Nephron progenitor cell (in vitro differentiated cells): ENCODE measurements at regions not wholly inside any gene's neighbourhood (a gene's known extent, or its start where the extent isn't known, plus 50 kb on each side); places are given as distances from the start of the nearest gene placed in this dataset.

Experiments used
- DNase-seq: peaks from one replicate; pipeline ENCODE4 v3.0.0; 2021
- H3K27ac Mint-ChIP-seq: 2 replicates; pipeline ENCODE4 v1.8.0; 2021; ENCODE audit warnings: mild to moderate bottlenecking, moderate library complexity, mixed read lengths
- H3K27me3 Mint-ChIP-seq: 2 replicates; pipeline ENCODE4 v1.8.0; 2021; ENCODE audit warnings: mild to moderate bottlenecking, low read depth, mixed read lengths; ENCODE audit not compliant: poor library complexity
- H3K36me3 Mint-ChIP-seq: 2 replicates; pipeline ENCODE4 v1.8.0; 2021; ENCODE audit warnings: low read depth, mixed read lengths
- H3K4me1 Mint-ChIP-seq: 2 replicates; pipeline ENCODE4 v1.8.0; 2021; ENCODE audit warnings: mixed read lengths
- H3K4me3 Mint-ChIP-seq: 2 replicates; pipeline ENCODE4 v1.8.0; 2021; ENCODE audit warnings: mild to moderate bottlenecking, moderate library complexity, mixed read lengths
- H3K9me3 Mint-ChIP-seq: 2 replicates; pipeline ENCODE4 v1.8.0; 2021; ENCODE audit warnings: mild to moderate bottlenecking, moderate library complexity, mixed read lengths
- TF ChIP-seq, protein P1 (sequence below): fragments of 200-600 bp; sonication (generic); IDR thresholded peaks from 2 replicates; pipeline ENCODE4 v1.5.0; 2021; ENCODE audit warnings: antibody characterized with exemption

DNA sequence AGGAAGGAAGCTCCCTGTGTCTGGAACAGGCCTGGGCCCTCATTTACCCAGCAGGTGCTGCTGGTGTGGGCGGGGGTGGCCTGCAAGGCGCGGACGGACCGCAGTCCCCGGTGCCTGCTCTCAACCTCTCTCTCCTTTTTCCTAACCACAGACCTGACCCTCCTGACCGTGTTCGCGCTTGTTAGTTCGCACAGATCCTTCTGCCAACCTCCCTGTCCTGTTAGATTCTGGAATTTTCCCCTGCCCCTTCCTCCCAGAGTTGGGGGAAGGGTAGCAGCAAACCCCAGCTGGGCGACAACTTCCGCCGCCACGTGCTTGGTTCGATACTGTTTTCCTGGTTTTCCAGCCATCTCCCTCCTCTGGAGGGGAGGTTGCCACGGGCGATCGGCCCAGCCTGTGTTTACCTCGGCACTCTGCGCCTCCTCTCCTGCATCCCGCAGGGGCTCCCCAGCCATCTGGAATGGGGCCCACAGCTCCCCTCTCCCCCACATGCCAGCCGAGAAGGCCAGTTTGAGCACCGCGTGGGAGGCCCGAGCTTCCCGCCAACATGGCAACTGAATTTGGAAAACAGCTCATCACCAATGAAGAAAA is 70.8 kb upstream of the UNC5A start:
- H3K36me3 Mint-ChIP-seq = no peaks in the 10 kb centered on the region
- no peak overlapping the region for H3K4me3 Mint-ChIP-seq
- H3K4me1 Mint-ChIP-seq = peaks cover 77% of the 10 kb centered on the region

DNA sequence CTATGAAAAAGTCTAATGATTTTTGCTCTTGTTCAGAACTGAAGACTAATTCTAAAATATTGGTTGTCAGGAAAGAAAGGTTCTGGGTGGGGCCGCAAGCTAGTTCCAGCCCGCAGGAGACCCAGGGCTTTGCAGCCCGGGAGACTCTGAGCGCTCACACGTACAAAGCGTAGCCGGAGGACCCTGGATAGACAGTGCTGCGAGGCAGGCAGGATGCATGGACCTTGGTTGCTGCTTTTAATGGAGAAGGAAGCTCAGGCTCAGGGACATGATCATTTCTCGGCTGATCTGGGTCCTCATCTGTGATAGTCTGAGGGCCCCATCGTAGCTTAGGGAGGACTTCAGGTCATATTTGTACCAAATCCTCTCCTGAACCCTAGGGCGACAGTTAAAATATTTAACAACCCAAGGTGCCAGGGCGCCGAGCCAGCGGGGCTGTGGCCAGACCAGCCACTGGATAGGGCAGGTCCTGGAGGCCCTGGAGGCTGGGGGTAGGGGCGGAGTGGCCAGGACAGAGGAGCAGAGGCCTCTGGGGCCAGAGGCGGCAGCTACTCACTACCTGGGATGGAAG is 70.1 kb upstream of the UNC5A start:
- Mint-ChIP-seq H3K9me3 (no peaks in the 10 kb centered on the region), H3K4me3 (no peak overlapping the region), H3K27me3 (peaks cover 48% of the 10 kb centered on the region), H3K27ac (no peak overlapping the region), H3K4me1 (peaks cover 74% of the 10 kb centered on the region), H3K36me3 (no peaks in the 10 kb centered on the region)
- TF ChIP-seq, protein P1, sequence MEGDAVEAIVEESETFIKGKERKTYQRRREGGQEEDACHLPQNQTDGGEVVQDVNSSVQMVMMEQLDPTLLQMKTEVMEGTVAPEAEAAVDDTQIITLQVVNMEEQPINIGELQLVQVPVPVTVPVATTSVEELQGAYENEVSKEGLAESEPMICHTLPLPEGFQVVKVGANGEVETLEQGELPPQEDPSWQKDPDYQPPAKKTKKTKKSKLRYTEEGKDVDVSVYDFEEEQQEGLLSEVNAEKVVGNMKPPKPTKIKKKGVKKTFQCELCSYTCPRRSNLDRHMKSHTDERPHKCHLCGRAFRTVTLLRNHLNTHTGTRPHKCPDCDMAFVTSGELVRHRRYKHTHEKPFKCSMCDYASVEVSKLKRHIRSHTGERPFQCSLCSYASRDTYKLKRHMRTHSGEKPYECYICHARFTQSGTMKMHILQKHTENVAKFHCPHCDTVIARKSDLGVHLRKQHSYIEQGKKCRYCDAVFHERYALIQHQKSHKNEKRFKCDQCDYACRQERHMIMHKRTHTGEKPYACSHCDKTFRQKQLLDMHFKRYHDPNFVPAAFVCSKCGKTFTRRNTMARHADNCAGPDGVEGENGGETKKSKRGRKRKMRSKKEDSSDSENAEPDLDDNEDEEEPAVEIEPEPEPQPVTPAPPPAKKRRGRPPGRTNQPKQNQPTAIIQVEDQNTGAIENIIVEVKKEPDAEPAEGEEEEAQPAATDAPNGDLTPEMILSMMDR = no peak
- DNase-seq = no peak

More for the DNA sequence above, 70.8 kb upstream of the UNC5A start:
- TF ChIP-seq, protein P1 = no peak
- H3K27me3 Mint-ChIP-seq = peaks cover 42% of the 10 kb centered on the region
- H3K9me3 Mint-ChIP-seq = no peaks in the 10 kb centered on the region
- DNase-seq = no peak
- H3K27ac Mint-ChIP-seq = no peak overlapping the region

DNA sequence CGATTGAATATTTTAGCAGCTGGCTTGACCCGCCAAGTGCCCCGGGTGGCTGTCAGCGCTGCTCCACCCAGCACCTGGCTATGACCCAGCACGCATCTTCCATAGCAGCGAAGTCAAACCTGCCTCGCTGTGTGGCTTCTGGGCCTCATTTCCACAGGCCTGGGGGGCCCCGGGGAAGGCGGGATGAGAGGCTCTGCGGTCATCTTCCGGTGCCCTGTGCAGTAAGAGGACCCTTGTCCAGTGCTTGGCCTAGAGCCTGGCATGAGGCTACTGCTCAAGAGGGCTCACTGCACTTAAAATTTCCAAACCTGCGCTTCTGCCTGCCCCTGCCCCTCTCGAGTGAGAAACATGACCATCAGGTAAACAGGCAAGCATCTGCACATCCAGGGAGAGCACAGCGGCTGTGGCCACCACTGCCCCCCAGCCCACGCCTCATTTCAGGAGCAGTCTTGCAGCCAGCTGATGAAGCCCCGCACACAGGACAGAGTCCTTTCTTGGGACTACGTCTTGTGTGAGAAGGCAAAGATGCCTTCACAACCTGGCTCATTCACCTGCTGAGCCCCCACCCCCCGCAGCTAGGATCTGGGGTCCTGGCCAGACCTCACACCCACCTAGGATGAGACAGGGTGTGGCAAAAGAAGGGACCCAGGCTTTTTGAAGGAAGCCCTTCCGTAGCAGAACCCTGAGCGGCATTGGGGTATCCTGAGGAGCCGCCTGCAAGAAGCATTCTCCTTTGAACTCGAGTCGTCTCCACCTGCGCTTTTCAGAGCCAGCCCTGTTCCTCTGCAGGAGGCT is 69.5 kb upstream of the UNC5A start:
- H3K9me3 Mint-ChIP-seq = no peaks in the 10 kb centered on the region
- H3K4me3 Mint-ChIP-seq = no peak overlapping the region
- TF ChIP-seq, protein P1 = no peak
- peaks cover 76% of the 10 kb centered on the region for H3K4me1 Mint-ChIP-seq
- DNase-seq = no peak
- H3K27ac Mint-ChIP-seq = no peak overlapping the region
- H3K27me3 Mint-ChIP-seq = peaks cover 52% of the 10 kb centered on the region
- no peaks in the 10 kb centered on the region for H3K36me3 Mint-ChIP-seq

DNA sequence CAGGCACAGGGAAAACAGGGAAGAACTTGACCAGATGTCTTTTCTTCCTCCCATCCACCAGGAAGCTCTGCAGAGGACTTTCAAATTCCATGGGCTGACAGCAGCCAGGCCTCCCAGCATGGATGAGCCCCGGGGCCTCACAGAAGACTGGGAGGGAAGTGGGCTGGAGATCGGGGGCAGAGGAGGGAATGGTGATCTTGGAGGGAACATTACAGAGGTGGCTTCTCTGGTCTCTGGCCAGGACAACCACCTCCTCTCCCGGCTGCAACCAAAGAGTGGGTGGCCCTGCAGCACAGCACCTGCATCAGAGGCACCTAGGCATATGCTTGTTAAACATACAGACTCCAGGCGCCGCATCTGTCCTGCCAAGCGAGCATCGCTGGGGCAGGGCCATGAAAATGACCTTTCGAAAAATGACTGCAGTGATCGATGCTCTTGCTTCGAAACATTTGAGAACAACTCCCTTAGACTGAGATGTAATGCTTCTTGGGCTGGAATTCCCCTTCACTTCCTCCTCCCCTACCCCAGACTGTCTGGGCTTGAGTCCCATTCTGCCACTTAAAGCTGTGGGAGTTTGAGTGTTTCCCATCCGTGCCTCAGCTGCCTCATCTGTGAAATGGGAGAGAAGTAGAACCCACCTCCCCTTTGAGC is 68.7 kb upstream of the UNC5A start:
- no peak for DNase-seq

DNA sequence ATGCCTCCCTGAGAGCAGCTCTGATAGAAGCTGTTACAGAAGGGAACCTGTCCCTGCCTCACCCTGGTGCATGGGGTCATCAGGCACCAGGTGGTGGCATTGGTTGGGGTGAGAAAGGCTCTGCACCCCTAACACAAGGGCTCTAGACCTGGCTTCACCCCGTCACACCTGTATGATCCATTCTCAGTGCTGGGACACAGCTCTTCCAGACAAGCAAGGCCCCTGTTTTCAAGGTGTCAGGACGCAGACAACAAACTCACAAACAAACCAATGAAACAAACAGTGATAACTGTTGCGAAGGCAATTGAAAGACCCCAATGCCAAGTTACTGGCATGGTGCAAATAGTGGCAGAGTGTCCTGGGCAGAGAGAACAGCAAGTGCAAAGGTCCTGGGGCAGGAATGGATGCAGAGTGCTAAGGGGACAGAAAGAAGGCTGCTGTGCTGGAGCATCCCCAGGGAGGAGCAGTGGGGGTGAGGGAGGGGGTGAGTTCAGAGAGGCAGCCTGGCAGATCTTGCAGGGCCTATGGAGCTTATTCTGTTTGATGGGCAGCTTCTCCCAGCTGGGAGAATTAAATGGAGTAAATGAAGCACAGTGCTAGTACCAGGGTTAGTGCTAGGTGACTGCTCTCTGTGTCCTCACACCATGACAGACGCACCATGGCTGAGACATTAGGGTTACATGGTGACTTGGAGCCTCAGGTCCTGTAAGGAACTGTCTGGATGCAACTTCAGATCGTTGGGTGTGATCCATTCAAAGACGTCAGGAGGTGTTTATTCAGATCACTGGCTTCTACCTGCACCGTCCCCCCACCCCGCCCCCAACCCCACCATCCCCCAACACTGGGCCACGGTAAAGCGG is 67.9 kb upstream of the UNC5A start:
- Mint-ChIP-seq H3K4me1 (peaks cover 69% of the 10 kb centered on the region), H3K27ac (no peak overlapping the region), H3K27me3 (peaks cover 64% of the 10 kb centered on the region), H3K36me3 (no peaks in the 10 kb centered on the region), H3K9me3 (no peaks in the 10 kb centered on the region), H3K4me3 (peak overlapping the region; percentile 58)
- no peak for DNase-seq
- TF ChIP-seq, protein P1 = no peak

More for the DNA sequence above, 68.7 kb upstream of the UNC5A start:
- H3K36me3 Mint-ChIP-seq = no peaks in the 10 kb centered on the region
- H3K4me3 Mint-ChIP-seq = no peak overlapping the region
- no peak overlapping the region for H3K27ac Mint-ChIP-seq
- peaks cover 59% of the 10 kb centered on the region for H3K27me3 Mint-ChIP-seq
- peaks cover 77% of the 10 kb centered on the region for H3K4me1 Mint-ChIP-seq
- H3K9me3 Mint-ChIP-seq = no peaks in the 10 kb centered on the region
- TF ChIP-seq, protein P1 = no peak
